ENCODE measurements at regions not wholly inside any gene's neighbourhood (a gene's known extent, or its start where the extent isn't known, plus 50 kb on each side); places are given as distances from the start of the nearest gene placed in this dataset.

GRCh38 chr13:112013665-112014064 lies 53.3 kb upstream of the SOX1 start:
- no peak for TF ChIP-seq CTCF (IDR thresholded peaks at IDR 0.05)
- no peak for TF ChIP-seq POLR2A (IDR thresholded peaks at IDR 0.05)

Measured in body of pancreas (tissue), 4 donors.